ENCODE measurements at regions not wholly inside any gene's neighbourhood (a gene's known extent, or its start where the extent isn't known, plus 50 kb on each side); places are given as distances from the start of the nearest gene placed in this dataset.
A peak's percentile ranks its signal among the peaks of the same experiment; 100 is the strongest.
"Not testable (repeated sequence)": the region's sequence is repeated elsewhere in the genome, so short reads cannot be mapped to it uniquely, and the experiment has no call there.

DNA sequence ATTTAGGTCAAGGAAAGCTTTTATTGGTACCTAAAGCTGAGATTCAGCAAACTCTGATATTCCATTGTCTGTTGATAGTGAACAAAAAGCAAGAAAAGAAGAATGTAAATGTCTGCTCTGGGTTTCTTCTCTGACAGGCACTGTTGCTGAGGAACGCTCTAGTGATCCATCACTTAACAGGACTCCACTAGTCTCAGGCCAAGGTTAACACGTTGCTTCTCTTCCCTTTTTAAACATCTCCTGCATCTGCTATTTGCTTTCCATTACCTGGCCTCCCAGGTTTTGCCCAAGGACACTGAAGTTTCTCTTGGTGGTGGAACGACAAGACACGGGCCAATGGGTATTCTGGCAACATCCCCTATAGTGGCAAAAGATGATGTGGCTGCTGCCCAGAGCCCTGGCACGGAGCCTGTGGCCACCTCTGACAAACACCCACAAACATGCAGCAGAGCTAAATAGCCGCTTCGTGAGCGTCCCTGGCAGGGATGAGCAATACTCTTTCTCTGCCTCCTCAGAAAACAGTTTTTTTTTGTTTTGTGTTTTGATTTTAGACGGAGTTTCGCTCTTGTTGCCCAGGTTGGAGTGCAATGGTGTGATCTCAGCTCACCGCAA, 97.8 kb upstream of the AKAP13 start (continued):
- no peak for TF ChIP-seq FOXK2 (IDR thresholded peaks at IDR 0.05)
- no peak for TF ChIP-seq NR2C2 (IDR thresholded peaks at IDR 0.05; ENCODE audit: borderline replicate concordance, control insufficient read depth, insufficient read length, low read depth)
- TF ChIP-seq, protein P1, sequence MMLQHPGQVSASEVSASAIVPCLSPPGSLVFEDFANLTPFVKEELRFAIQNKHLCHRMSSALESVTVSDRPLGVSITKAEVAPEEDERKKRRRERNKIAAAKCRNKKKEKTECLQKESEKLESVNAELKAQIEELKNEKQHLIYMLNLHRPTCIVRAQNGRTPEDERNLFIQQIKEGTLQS (IDR thresholded peaks at IDR 0.05; ENCODE audit: borderline replicate concordance, extremely low read depth, low read depth, low read length) = no peak
- no peak for TF ChIP-seq SREBF2 (IDR thresholded peaks at IDR 0.05; ENCODE audit: low read length)
- no peak for TF ChIP-seq PAX8 (IDR thresholded peaks at IDR 0.05)
- no peak for TF ChIP-seq JUNB (IDR thresholded peaks at IDR 0.05)

DNA sequence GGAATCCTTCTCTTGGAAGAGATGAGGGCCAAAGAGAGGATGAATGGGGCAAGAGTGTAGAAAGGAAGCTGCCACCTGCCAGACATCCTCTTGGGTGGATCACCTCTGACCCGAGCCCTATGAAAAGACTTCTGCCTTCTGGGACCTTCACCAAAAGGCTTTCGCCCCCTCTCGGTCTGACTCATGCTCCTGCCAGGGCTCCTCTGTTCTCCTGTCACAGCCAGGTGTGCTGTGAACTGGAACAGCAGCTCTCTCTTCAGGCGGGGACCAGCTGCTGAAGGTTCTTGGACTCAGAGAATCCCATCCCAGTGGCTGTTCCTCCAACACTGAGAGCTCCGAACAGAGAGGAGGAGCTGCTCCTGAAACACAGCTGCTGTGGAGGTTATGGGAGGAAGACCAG, 96.6 kb upstream of the AKAP13 start:
- H4K20me1 ChIP-seq (ENCODE audit: control insufficient read depth, insufficient read depth); in situ Hi-C loops (cut with MboI); H3K36me3 ChIP-seq (ENCODE audit: control insufficient read depth in 2 of 2, insufficient read depth in 2 of 2, low read length in 1 of 2); H3K27me3 ChIP-seq (replicated peaks in 1 of 2; ENCODE audit: control insufficient read depth in 2 of 2, insufficient read depth in 2 of 2, low read length in 1 of 2); H3K9ac ChIP-seq (ENCODE audit: control insufficient read depth, insufficient read depth, low read length); H3K27ac ChIP-seq (ENCODE audit: control insufficient read depth, insufficient read depth); H2AFZ ChIP-seq (ENCODE audit: control insufficient read depth, low read depth, low read length); H3K79me2 ChIP-seq (ENCODE audit: control insufficient read depth, insufficient read depth, low read length); intact Hi-C loops (cut with micrococcal nuclease; ENCODE audit: unreplicated experiment); RAD21 ChIA-PET (ENCODE audit: unreplicated experiment); POLR2A ChIA-PET; H3K4me3 ChIP-seq; SMC1A ChIA-PET (ENCODE audit: uncharacterized antibody, unreplicated experiment); DNase-seq (ENCODE audit: low read depth, low spot score); CTCF ChIA-PET; BruUV-seq (replicated peaks); H3K9me3 ChIP-seq (replicated peaks; ENCODE audit: control insufficient read depth, insufficient read depth, low read length): not testable (repeated sequence)
- Histone ChIP-seq H3K4me2 (ENCODE audit: control insufficient read depth, insufficient read depth) (peak overlapping the region; percentile 64; the same call in 1 of the 2 replicates), H3K4me1 (ENCODE audit: control insufficient read depth, insufficient read depth, low read length) (peaks cover 21% of the 10 kb centered on the region)
- TF ChIP-seq IRF4 (IDR thresholded peaks at IDR 0.05; ENCODE audit: low read depth, low read length) (0 out of 2 replicates have a peak, but pooled peaks have one; percentile 25), EED (IDR thresholded peaks at IDR 0.05; ENCODE audit: low read depth) (peak; percentile 28; the same call in 1 of the 2 replicates)
- FAIRE-seq (peak; percentile 85), ATAC-seq (peak; percentile 81)
- WGBS (ENCODE audit: insufficient coverage, insufficient replicate concordance, low lambda C conversion rate, missing lambda C conversion rate) = 0% methylated on average over 3 of the region's 5 CpGs

All from GM12878 (cell line).